ENCODE measurements at regions not wholly inside any gene's neighbourhood (a gene's known extent, or its start where the extent isn't known, plus 50 kb on each side); places are given as distances from the start of the nearest gene placed in this dataset.
"Not testable (repeated sequence)": the region's sequence is repeated elsewhere in the genome, so short reads cannot be mapped to it uniquely, and the experiment has no call there.

DNA sequence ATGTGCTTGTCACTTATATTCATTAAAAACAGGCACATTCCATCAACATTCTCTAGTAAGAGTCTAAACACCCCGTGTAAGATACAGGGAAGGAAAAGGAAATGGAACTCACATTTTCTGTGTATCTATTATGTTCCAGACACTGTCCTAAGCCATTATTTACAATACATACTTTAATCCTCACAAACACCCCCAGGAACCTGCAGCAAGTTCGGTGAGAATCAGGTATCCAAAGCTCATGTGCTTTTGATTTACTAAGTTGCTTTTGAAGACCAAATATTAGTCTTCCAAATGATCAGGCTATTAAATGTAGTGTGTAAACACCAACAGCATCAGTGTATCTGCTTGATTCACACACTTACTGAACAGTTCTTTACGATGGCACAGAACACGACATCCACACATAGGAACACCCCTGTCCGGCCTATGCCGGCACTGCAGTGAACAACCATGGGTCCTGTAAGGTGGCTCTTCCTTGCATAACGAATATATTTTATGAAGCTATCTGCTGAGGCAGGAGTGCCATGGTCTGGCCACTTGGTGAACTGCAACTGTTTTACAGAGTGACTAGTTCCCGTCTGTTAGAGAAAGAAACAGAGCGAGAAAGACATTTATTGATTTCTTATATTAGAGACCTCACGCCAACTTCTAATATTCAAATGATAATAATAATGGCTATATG, 64.5 kb upstream of the FAM25C start:
- H3K27ac Mint-ChIP-seq; H3K9me2 ChIP-seq (ENCODE audit: insufficient read depth): not testable (repeated sequence)

GRCh38 chr10:48055395-48055794, 55.8 kb upstream of the FAM25C start:
- not testable (repeated sequence) for H3K27me3 Mint-ChIP-seq (ENCODE audit: insufficient read depth, low read depth, poor library complexity); ATAC-seq

More for the DNA sequence above, 64.5 kb upstream of the FAM25C start:
- peak; percentile 97 for ATAC-seq
- H3K4me3 Mint-ChIP-seq; H3K4me1 ChIP-seq (ENCODE audit: insufficient read depth); H3K27ac ChIP-seq (ENCODE audit: low read depth); H2AFZ ChIP-seq; H3K27me3 ChIP-seq (ENCODE audit: insufficient read depth); H3K4me1 Mint-ChIP-seq; H4K20me1 ChIP-seq (replicated peaks; ENCODE audit: insufficient read depth); H3K9me3 Mint-ChIP-seq; H3K36me3 Mint-ChIP-seq (ENCODE audit: low read depth); H3K27me3 Mint-ChIP-seq (ENCODE audit: insufficient read depth, low read depth, poor library complexity); H3K4me2 ChIP-seq; H3K4me3 ChIP-seq; H3K79me2 ChIP-seq (replicated peaks; ENCODE audit: insufficient read depth); H3F3A ChIP-seq (replicated peaks; ENCODE audit: low read depth); DNase-seq (ENCODE audit: low spot score); H3K36me3 ChIP-seq (ENCODE audit: insufficient read depth): not testable (repeated sequence)

More at GRCh38 chr10:48055395-48055794, 55.8 kb upstream of the FAM25C start:
- H3K4me3 Mint-ChIP-seq; H3K27me3 ChIP-seq (ENCODE audit: insufficient read depth); DNase-seq (ENCODE audit: low spot score); H3K79me2 ChIP-seq (replicated peaks; ENCODE audit: insufficient read depth); H4K20me1 ChIP-seq (replicated peaks; ENCODE audit: insufficient read depth); H3K27ac ChIP-seq (ENCODE audit: low read depth); H3K27ac Mint-ChIP-seq; H3F3A ChIP-seq (replicated peaks; ENCODE audit: low read depth); H3K9me3 Mint-ChIP-seq; H3K4me1 Mint-ChIP-seq; H3K36me3 Mint-ChIP-seq (ENCODE audit: low read depth); H3K4me2 ChIP-seq; H3K4me1 ChIP-seq (ENCODE audit: insufficient read depth); H3K4me3 ChIP-seq; H2AFZ ChIP-seq; H3K9me2 ChIP-seq (ENCODE audit: insufficient read depth); H3K36me3 ChIP-seq (ENCODE audit: insufficient read depth): not testable (repeated sequence)
